H1 (cell line): ENCODE measurements at regions not wholly inside any gene's neighbourhood (a gene's known extent, or its start where the extent isn't known, plus 50 kb on each side); places are given as distances from the start of the nearest gene placed in this dataset.

Source experiments
- CBX8 ChIP-seq: fragments of 300-800, 300-1000 bp; sonication (generic); IDR thresholded peaks from 2 replicates; pipeline ENCODE4 v1.7.1; 2016; ENCODE audit warnings: low read depth, low read length, borderline replicate concordance
- CHD7 ChIP-seq: fragments of 300-600 bp; sonication (generic); IDR thresholded peaks from 2 replicates; pipeline ENCODE4 v1.7.1; 2012; ENCODE audit warnings: low read length, moderate library complexity, mild to moderate bottlenecking, inconsistent platforms; ENCODE audit not compliant: insufficient replicate concordance
- FOSL1 ChIP-seq: IDR thresholded peaks from 2 replicates; pipeline ENCODE4 v1.6.1; 2011; ENCODE audit warnings: mild to moderate bottlenecking, low read depth, low read length, moderate library complexity; ENCODE audit not compliant: insufficient read depth
- GABPA ChIP-seq: IDR thresholded peaks from 2 replicates; pipeline ENCODE4 v1.6.1; 2011; ENCODE audit warnings: mild to moderate bottlenecking, low read length, moderate library complexity, borderline replicate concordance; ENCODE audit not compliant: insufficient read depth
- JUN ChIP-seq: IDR thresholded peaks from 2 replicates; pipeline ENCODE4 v1.6.1; 2011; ENCODE audit warnings: low read depth, mild to moderate bottlenecking, improper control_type of control experiment, low read length
- JUND ChIP-seq: IDR thresholded peaks from 2 replicates; pipeline ENCODE4 v1.6.1; 2011; ENCODE audit warnings: mild to moderate bottlenecking, improper control_type of control experiment, low read length
- MAFK ChIP-seq: IDR thresholded peaks from 2 replicates; pipeline ENCODE4 v1.6.1; 2012; ENCODE audit warnings: low read depth, mild to moderate bottlenecking, improper control_type of control experiment, low read length
- TBP ChIP-seq: IDR thresholded peaks from 2 replicates; pipeline ENCODE4 v1.6.1; 2011; ENCODE audit warnings: low read depth, low read length, improper control_type of control experiment
- TF ChIP-seq, protein P1 (sequence below): IDR thresholded peaks from 2 replicates; pipeline ENCODE4 v1.6.1; 2011; ENCODE audit warnings: low read length, improper control_type of control experiment
- TF ChIP-seq, protein P2 (sequence below): IDR thresholded peaks from 2 replicates; pipeline ENCODE4 v1.6.1; 2012; ENCODE audit warnings: inconsistent platforms

GRCh38 chr9:95598236-95598635 lies 81.5 kb upstream of the PTCH1 start (continued):
- TF ChIP-seq CHD7 = no peak
- no peak for TF ChIP-seq JUN
- TF ChIP-seq JUND = no peak
- TF ChIP-seq GABPA = no peak
- TF ChIP-seq, protein P1, sequence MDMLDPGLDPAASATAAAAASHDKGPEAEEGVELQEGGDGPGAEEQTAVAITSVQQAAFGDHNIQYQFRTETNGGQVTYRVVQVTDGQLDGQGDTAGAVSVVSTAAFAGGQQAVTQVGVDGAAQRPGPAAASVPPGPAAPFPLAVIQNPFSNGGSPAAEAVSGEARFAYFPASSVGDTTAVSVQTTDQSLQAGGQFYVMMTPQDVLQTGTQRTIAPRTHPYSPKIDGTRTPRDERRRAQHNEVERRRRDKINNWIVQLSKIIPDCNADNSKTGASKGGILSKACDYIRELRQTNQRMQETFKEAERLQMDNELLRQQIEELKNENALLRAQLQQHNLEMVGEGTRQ = no peak
- no peak for TF ChIP-seq FOSL1
- TF ChIP-seq MAFK = no peak
- TF ChIP-seq, protein P2, sequence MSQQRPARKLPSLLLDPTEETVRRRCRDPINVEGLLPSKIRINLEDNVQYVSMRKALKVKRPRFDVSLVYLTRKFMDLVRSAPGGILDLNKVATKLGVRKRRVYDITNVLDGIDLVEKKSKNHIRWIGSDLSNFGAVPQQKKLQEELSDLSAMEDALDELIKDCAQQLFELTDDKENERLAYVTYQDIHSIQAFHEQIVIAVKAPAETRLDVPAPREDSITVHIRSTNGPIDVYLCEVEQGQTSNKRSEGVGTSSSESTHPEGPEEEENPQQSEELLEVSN = no peak
- TF ChIP-seq CBX8 = no peak
- no peak for TF ChIP-seq TBP
